H1 (cell line): ENCODE measurements at regions not wholly inside any gene's neighbourhood (a gene's known extent, or its start where the extent isn't known, plus 50 kb on each side); places are given as distances from the start of the nearest gene placed in this dataset.

ENCODE experiments used
- CTCF ChIA-PET: fragments of 300-600 bp; sonication (Branson Sonifier 250); formaldehyde crosslinking; loops from one replicate; lab custom pipeline; 2021; ENCODE audit not compliant: partially characterized antibody; lab: Charles Lee
- POLR2A ChIA-PET: fragments of 300-600 bp; sonication (Branson Sonifier 250); formaldehyde crosslinking; loops from one replicate; lab custom pipeline; 2021; ENCODE audit warnings: inconsistent platforms; ENCODE audit not compliant: partially characterized antibody; lab: Charles Lee
- DNase-seq, 2 experiments: peaks; one replicate each; pipeline versions ENCODE4 v3.0.0 to v3.0.0-alpha.2; 2010 to 2022; ENCODE audit warnings: low spot score in 2 of 2, low read depth in 1 of 2, mixed read lengths in 1 of 2
- FAIRE-seq: peaks from 2 replicates; lab custom pipeline; 2011; peaks lifted over from hg19 to GRCh38; lab: Jason Lieb, UNC
- H2AFZ ChIP-seq: 2 replicates; pipeline ENCODE4 v1.8.1; 2012; ENCODE audit warnings: low read length, inconsistent platforms
- H2AK5ac ChIP-seq: 2 replicates; pipeline ENCODE4 v1.6.1; 2013; ENCODE audit warnings: low read depth, low read length
- H2BK120ac ChIP-seq: replicated peaks from 2 replicates; pipeline ENCODE3; 2013; ENCODE audit warnings: low read depth, low read length, inconsistent platforms
- H2BK12ac ChIP-seq: 2 replicates; pipeline ENCODE4 v1.6.1; 2013; ENCODE audit warnings: low read depth, low read length
- H2BK15ac ChIP-seq: 2 replicates; pipeline ENCODE4 v1.6.1; 2013; ENCODE audit warnings: low read length
- H2BK20ac ChIP-seq: 2 replicates; pipeline ENCODE4 v1.6.1; 2013; ENCODE audit warnings: low read length
- H2BK5ac ChIP-seq: 2 replicates; pipeline ENCODE4 v1.6.1; 2013; ENCODE audit warnings: low read depth, low read length
- H3K14ac ChIP-seq: 2 replicates; pipeline ENCODE4 v1.6.1; 2013; ENCODE audit warnings: inconsistent platforms; ENCODE audit not compliant: insufficient read length
- H3K18ac ChIP-seq: 2 replicates; pipeline ENCODE4 v1.6.1; 2013; ENCODE audit warnings: low read length; ENCODE audit errors: extremely low read depth
- H3K23ac ChIP-seq: 2 replicates; pipeline ENCODE4 v1.6.1; 2013; ENCODE audit warnings: inconsistent platforms; ENCODE audit not compliant: insufficient read length
- H3K23me2 ChIP-seq: 2 replicates; pipeline ENCODE4 v1.6.1; 2013; ENCODE audit warnings: low read depth, low read length
- H3K27ac ChIP-seq: 2 replicates; pipeline ENCODE4 v1.6.1; 2011; ENCODE audit warnings: low read depth, low read length, inconsistent platforms
- H3K27me3 ChIP-seq, 4 experiments: replicated peaks in 1 of 4; 1 replicate in 1 of 4; 2 replicates in 3 of 4; pipeline versions ENCODE4 v1.6.1 to v1.8.1; 2011 to 2013; ENCODE audit warnings: low read length in 3 of 4, mild to moderate bottlenecking in 3 of 4, inconsistent platforms in 2 of 4, mixed read lengths in 2 of 4, moderate library complexity in 1 of 4; ENCODE audit not compliant: control insufficient read depth in 3 of 4, insufficient read depth in 3 of 4; ENCODE audit errors: extremely low read depth in 1 of 4
- H3K36me3 ChIP-seq, 4 experiments: 2 replicates each; pipeline versions ENCODE4 v1.6.1 to v1.8.1; 2011 to 2013; ENCODE audit warnings: mild to moderate bottlenecking in 4 of 4, low read length in 3 of 4, moderate library complexity in 2 of 4, control low read depth in 1 of 4, inconsistent platforms in 1 of 4; ENCODE audit not compliant: insufficient read depth in 4 of 4, control insufficient read depth in 2 of 4
- H3K4ac ChIP-seq: replicated peaks from 2 replicates; pipeline ENCODE3; 2013; ENCODE audit warnings: low read length, low read depth, mixed read lengths, inconsistent platforms; ENCODE audit not compliant: insufficient read length
- H3K4me1 ChIP-seq, 4 experiments: replicated peaks in 1 of 4; 1 replicate in 1 of 4; 2 replicates in 3 of 4; pipeline versions ENCODE4 v1.6.1 to v1.8.1; 2011 to 2013; ENCODE audit warnings: low read length in 3 of 4, inconsistent platforms in 2 of 4, mixed read lengths in 1 of 4; ENCODE audit not compliant: insufficient read depth in 4 of 4, control insufficient read depth in 3 of 4
- H3K4me2 ChIP-seq, 2 experiments: 2 replicates each; pipeline versions ENCODE4 v1.6.1 to v1.8.1; 2011 to 2013; ENCODE audit warnings: low read depth in 2 of 2, low read length in 2 of 2, control low read depth in 1 of 2, inconsistent platforms in 1 of 2, mild to moderate bottlenecking in 1 of 2; ENCODE audit not compliant: insufficient read depth in 1 of 2
- H3K4me3 ChIP-seq, 4 experiments: fragments of 200-600, 300-600 bp in 1 of 4; sonication (generic), shearing (Covaris generic), sonication (Bioruptor Twin) in 1 of 4; 2 replicates each; pipeline versions ENCODE4 v1.5.1 to v1.8.1; 2011 to 2016; ENCODE audit warnings: low read length in 4 of 4, low read depth in 3 of 4, control low read depth in 2 of 4, inconsistent platforms in 2 of 4, mild to moderate bottlenecking in 2 of 4, mixed read lengths in 1 of 4, moderate library complexity in 1 of 4; ENCODE audit not compliant: insufficient read depth in 2 of 4; ENCODE audit errors: extremely low read depth in 1 of 4
- H3K56ac ChIP-seq: replicated peaks from 2 replicates; pipeline ENCODE3; 2013; ENCODE audit warnings: low read depth, mild to moderate bottlenecking, mixed read lengths, low read length, inconsistent platforms; ENCODE audit not compliant: insufficient read length
- H3K79me1 ChIP-seq: 2 replicates; pipeline ENCODE4 v1.6.1; 2013; ENCODE audit warnings: low read depth, low read length, control low read depth
- H3K79me2 ChIP-seq, 2 experiments: 2 replicates each; pipeline versions ENCODE4 v1.6.1 to v1.8.1; 2012 to 2013; ENCODE audit warnings: low read length in 2 of 2, mild to moderate bottlenecking in 2 of 2, inconsistent platforms in 1 of 2; ENCODE audit not compliant: insufficient read depth in 2 of 2, control insufficient read depth in 1 of 2
- H3K9ac ChIP-seq, 4 experiments: replicated peaks in 1 of 4; 1 replicate in 1 of 4; 2 replicates in 3 of 4; pipeline versions ENCODE4 v1.6.1 to v1.8.1; 2011 to 2013; ENCODE audit warnings: low read depth in 3 of 4, low read length in 3 of 4, control low read depth in 2 of 4, mild to moderate bottlenecking in 2 of 4, moderate library complexity in 2 of 4, inconsistent platforms in 1 of 4; ENCODE audit errors: extremely low read depth in 1 of 4
- H3K9me3 ChIP-seq, 2 experiments: 2 replicates each; pipeline versions ENCODE4 v1.6.1 to v1.8.1; 2012 to 2013; ENCODE audit warnings: mild to moderate bottlenecking in 2 of 2, moderate library complexity in 2 of 2, control low read depth in 1 of 2, inconsistent platforms in 1 of 2, low read depth in 1 of 2, low read length in 1 of 2, mixed read lengths in 1 of 2; ENCODE audit not compliant: insufficient read depth in 2 of 2
- H4K20me1 ChIP-seq, 2 experiments: replicated peaks in 1 of 2; 2 replicates each; pipeline versions ENCODE3 to v1.8.1; 2011 to 2013; ENCODE audit warnings: inconsistent platforms in 2 of 2, low read length in 2 of 2, mild to moderate bottlenecking in 1 of 2; ENCODE audit not compliant: insufficient read depth in 2 of 2, control insufficient read depth in 1 of 2
- H4K5ac ChIP-seq: 2 replicates; pipeline ENCODE4 v1.6.1; 2013; ENCODE audit warnings: low read length, low read depth, mixed read lengths, inconsistent platforms; ENCODE audit not compliant: insufficient read length
- H4K8ac ChIP-seq: 2 replicates; pipeline ENCODE4 v1.8.0; 2013; ENCODE audit warnings: mild to moderate bottlenecking, moderate library complexity, low read length, inconsistent platforms; ENCODE audit not compliant: insufficient read depth; ENCODE audit errors: extremely low read depth
- H4K91ac ChIP-seq: replicated peaks from 2 replicates; pipeline ENCODE3; 2013; ENCODE audit warnings: low read length, mixed read lengths, inconsistent platforms; ENCODE audit not compliant: insufficient read length
- EP300 ChIP-seq, 2 experiments: IDR thresholded peaks; 1 replicate in 1 of 2; 2 replicates in 1 of 2; pipeline ENCODE4 v1.6.1; 2011 to 2012; ENCODE audit warnings: low read depth in 2 of 2, low read length in 2 of 2, mild to moderate bottlenecking in 2 of 2, borderline replicate concordance in 1 of 2, inconsistent platforms in 1 of 2, moderate library complexity in 1 of 2
- KDM1A ChIP-seq: fragments of 200-600, 300-600 bp; sonication (generic); IDR thresholded peaks from 2 replicates; pipeline ENCODE4 v1.7.1; 2016; ENCODE audit warnings: mild to moderate bottlenecking, low read length, borderline replicate concordance
- SUZ12 ChIP-seq: fragments of 200-600 bp; sonication (generic); IDR thresholded peaks from 2 replicates; pipeline ENCODE4 v1.6.1; 2012; ENCODE audit warnings: mild to moderate bottlenecking, inconsistent platforms, low read length, moderate library complexity, mixed read lengths
- TAF7 ChIP-seq: optimal IDR thresholded peaks from 2 replicates; pipeline ENCODE3; 2011; ENCODE audit warnings: low read depth, mild to moderate bottlenecking, inconsistent platforms, low read length, moderate library complexity, borderline replicate concordance
- WGBS, 2 experiments: shearing (Covaris generic) in 1 of 2; methylation state at CpG; one replicate each; pipeline versions ENCODE4 v1.1.6 to v1.1.7; 2013 to 2015; ENCODE audit warnings: low lambda C conversion rate in 2 of 2, mixed read lengths in 2 of 2, inconsistent platforms in 1 of 2, low coverage in 1 of 2, missing lambda C conversion rate in 1 of 2; ENCODE audit not compliant: insufficient replicate concordance in 2 of 2, insufficient coverage in 1 of 2, insufficient read length in 1 of 2; ENCODE audit errors: extremely low coverage in 1 of 2, missing lambda C conversion rate in 1 of 2; 5-methylcytosine and 5-hydroxymethylcytosine counted together

DNA sequence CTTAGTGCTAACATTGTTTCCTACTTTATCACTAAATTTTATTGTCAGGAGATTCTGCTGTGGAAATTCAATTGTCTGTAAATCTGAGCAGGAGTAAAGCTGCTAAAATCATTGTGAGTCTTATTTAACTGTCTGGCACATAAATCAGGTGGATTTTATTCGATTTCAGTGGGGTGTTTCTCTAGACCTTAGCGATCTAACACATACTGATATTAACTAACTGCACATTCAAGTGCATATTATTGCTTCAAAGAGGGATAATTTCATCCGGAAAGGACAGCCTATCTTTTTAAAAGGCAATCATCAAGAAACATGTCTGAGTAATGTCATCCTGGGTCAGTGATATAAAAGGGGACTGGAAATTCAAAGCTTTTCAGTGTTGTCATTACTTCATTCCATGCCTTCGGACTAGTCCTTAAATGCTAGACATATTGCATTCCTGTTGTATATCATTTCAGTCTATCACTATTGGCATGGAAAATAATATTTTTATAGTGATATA, 388.7 kb downstream of the PCDH10 start:
- H3K9ac ChIP-seq: no peak overlapping the region
- no peak overlapping the region for H2BK20ac ChIP-seq
- no peak overlapping the region for H2BK120ac ChIP-seq
- H2BK15ac ChIP-seq: no peak overlapping the region
- no peak overlapping the region for H2BK5ac ChIP-seq
- CTCF ChIA-PET: no interaction called here
- no peak overlapping the region for H3K27ac ChIP-seq
- POLR2A ChIA-PET: no interaction called here
- H3K14ac ChIP-seq: no peak overlapping the region
- no peak for DNase-seq
- H3K4me2 ChIP-seq: no peak overlapping the region
- H3K9me3 ChIP-seq: no peaks in the 10 kb centered on the region
- H3K56ac ChIP-seq: no peak overlapping the region
- H3K4ac ChIP-seq: no peak overlapping the region
- no peaks in the 10 kb centered on the region for H3K27me3 ChIP-seq
- H4K8ac ChIP-seq: no peak overlapping the region
- no peaks in the 10 kb centered on the region for H3K36me3 ChIP-seq
- no peaks in the 10 kb centered on the region for H3K79me2 ChIP-seq
- H3K4me3 ChIP-seq: no peak overlapping the region
- 95% methylated on average over 4 of the region's 4 CpGs; no CpG with 5 or more reads in 1 of the 2 experiments for WGBS, 2 experiments
- H2BK12ac ChIP-seq: no peak overlapping the region
- no peak overlapping the region for H3K18ac ChIP-seq
- peaks cover 0 to 5% (median under 1%) of the 10 kb centered on the region in 4 experiments; a peak in 3 of 7 replicates for H3K4me1 ChIP-seq
- H4K20me1 ChIP-seq: no peaks in the 10 kb centered on the region
- H2AFZ ChIP-seq: no peak overlapping the region
- no peak overlapping the region for H2AK5ac ChIP-seq
- H3K79me1 ChIP-seq: no peaks in the 10 kb centered on the region
- FAIRE-seq: no peak
- H3K23ac ChIP-seq: no peak overlapping the region
- no peak overlapping the region for H4K5ac ChIP-seq
- H4K91ac ChIP-seq: no peak overlapping the region
- no peaks in the 10 kb centered on the region for H3K23me2 ChIP-seq
- TF ChIP-seq SUZ12 (no peak), EP300 (IDR thresholded peaks at IDR 0.05; ENCODE audit: borderline replicate concordance in 1 of 2, low read depth in 2 of 2, low read length in 2 of 2) (no peak), KDM1A (no peak), TAF7 (no peak)
